CD4-positive, alpha-beta T cell treated with Interleukin-2 at 100 ng/mL for 4 hours (primary cell): ENCODE measurements at regions not wholly inside any gene's neighbourhood (a gene's known extent, or its start where the extent isn't known, plus 50 kb on each side); places are given as distances from the start of the nearest gene placed in this dataset.
A peak's percentile ranks its signal among the peaks of the same experiment; 100 is the strongest.

Experiments
- DNase-seq: peaks from one replicate; pipeline ENCODE4 v3.0.0-alpha.2; 2020; ENCODE audit warnings: low spot score

DNA sequence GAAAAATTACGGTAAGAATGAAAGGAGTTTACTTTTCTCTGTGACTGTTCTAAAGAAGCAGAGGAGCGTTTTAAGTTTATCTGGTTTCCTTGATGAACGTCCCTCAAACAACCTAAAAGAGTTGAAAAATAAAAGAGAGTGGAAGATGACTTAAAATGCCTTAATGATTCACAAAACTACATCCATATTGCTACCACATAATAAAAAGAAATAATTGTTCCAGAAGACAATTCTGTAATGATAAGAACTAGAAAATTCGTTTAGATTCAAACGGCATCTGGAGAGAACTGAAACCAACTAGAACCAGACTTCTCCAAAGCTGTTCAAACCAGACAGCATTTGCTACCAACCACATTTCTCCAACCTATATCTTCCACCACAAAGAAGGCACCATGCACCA lies 68.1 kb downstream of the TEKT4 start:
- DNase-seq = no peak

DNA sequence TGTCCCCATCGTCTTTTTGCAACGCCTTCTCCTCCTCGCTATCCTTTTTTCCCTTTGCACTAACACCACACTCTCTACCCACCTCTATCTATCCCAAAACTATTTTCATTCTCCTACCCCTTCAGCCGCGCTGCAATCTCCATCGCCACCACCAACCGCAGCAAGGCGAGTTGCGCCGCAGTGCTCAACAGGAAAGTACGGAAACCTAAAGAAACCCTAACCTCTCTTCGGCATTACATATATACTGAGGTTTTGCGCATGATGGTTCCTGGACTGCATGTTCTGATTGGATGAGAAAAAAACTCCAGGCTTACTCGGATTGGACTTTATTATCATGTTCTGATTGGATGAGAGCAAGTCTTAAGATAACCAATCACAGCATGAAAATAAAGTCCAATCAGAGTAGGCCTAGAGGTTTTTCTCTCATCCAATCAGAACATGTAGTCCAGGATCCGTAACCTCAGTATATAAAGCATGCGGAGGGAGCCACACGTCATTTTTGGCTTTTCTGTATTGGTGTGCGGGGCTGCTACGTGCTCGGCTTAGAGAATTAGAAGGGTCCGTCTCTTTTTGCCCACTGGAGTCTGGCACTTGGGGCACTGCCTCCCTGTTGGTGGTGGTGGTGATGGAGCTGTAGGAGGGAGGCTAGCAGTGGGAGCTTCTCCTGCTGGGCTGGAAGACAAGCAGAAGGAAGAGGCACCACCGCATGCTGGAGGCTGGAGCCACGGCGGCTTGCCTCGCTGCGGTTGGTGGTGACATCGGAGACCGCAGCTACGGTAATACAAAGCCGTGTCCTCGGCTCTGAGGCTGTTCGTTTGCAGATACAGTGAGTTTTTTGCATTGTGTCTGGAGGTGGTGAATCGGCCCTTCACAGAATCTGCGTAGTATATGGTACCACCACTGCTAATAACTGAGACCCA lies 76.1 kb downstream of the TEKT4 start:
- DNase-seq = no peak

DNA sequence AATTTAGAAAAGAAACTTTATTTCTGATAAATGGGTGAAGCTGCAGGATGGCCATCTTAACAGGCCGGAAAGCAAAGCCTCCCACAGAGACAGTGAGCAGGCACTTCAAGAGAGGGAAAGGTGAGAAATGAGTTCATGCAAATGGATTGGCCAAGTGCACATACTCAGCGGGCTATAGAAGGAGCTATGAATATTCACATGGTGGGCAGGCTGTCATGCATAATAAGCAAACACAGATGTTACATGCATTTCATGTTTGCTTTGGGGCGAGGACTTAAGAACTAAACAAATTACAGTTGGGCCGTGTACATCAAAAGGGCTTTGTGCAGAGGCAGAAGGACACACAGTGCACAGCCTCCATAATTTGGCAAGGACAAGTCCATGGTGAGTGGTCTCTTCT lies 69.8 kb upstream of the MAL start:
- DNase-seq = no peak

DNA sequence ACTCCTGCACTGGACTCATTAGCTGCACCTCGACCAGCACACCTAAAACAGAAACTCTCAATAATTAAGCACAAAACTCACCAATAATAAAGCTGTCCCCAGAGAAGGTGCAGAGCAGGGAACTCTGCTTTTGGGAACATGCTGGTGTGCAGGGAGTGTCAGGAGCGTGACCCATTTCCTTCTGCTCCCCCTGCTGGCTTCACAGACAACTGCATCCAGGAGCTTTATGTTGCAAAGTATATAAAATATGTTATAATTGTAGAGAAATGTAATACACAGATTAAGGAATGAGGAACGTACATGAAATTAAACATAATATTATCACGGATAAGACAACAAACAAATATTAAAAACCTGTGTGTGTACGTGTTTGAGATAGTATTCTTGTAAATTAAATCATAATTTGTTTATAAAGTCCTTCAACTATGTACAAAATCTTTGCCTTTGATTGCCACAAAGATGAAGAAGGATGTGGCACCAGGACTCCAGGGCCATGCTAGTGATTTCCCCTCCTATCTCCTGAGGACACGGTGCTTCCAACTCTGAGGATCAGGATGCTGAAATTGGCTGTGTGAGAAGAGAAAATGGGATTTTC lies 68.6 kb upstream of the MAL start:
- DNase-seq = peak; percentile 40

DNA sequence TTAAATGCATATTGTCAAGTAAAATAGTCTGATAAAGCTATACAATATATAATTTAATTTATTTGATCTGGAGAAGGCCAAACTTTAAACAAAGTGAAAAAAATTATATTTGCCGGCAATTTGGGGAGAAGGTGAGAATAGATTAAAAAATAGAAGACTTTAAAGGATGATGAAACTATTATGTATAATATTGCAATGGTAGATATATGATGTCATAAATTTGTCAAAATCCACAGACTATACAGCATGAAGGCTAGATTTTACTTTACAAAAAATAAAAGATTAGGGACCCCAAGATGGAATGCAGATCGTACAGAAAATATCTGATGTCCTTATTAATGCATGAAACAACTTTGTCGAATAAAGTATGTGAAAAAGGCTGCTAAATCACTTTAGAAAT lies 67.3 kb upstream of the MAL start:
- DNase-seq = no peak

DNA sequence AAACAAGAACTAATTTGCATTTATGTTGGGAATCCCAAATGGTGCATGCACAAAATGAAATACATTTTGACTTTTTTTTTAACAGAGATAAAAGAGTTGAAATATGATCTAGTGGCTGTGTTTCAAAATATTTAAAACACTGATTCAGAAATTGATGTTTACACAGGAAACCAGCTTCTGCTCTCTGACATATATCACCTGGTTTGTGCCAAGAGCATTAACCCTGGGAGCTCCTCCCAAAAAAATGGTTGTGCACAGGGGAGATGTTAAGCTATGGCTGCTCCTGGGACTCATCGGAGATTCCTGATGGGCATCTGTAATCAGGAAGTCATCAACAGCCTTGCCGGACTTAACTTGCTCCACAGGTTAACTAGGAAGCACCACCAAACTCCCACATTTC lies 65.2 kb upstream of the MAL start:
- no peak for DNase-seq

DNA sequence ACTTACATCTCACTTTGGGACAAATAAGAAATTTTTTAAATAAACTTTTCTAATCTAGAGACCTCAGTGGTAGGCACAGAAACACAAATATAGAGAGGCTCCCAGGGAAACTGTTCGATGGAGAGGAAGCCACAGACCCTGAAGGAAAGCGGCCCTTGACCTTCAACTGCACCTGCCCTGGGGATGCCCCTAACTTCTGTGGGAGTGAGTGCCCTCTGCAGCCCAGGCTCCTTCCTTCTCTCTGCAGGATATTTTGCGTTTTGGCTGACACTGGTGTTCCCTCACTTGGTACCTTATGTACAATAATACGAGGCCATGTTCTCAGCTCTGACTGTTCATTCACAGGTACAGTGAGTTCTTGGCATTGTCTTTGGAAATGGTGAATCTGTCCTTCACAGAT lies 64.8 kb upstream of the MAL start:
- no peak for DNase-seq

DNA sequence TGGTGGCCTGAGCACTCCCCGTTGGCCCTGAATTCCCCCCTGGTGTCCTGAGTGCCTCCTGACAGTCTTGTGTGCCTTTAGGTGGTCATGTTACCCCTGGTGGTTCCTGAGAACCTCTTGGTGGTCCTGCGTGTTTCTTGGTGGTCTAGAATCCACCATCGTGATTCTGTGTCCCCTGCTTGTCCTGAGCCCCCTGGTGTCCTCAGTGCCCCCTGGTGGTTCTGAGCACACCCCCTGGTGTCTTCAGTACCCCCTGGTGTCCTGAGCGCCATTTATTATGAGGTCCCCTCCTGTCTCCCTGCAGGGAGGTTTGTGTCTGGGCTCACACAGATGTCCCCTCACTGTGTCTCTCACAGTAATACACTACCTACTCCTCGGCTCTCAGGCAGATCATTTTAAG lies 61.3 kb upstream of the MAL start:
- DNase-seq = no peak

DNA sequence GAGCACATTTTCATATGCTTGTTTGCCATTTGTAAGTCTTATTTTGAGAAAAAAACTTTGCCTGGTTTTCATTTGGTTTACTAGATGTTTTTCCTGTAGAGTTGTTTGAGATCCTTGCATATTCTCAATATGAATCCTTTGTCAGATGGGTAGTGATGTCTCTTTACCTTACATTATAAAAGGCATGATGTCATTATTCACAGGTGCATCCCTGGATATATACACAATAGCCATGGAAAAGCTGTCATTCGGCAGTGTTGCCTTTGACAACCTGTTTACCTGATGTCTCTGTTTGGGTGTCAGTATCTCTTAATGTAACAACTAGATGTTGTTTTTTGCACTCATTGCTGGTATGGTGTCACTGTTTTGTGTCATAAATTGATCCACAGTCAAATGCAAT lies 58.8 kb upstream of the MAL start:
- DNase-seq = no peak

DNA sequence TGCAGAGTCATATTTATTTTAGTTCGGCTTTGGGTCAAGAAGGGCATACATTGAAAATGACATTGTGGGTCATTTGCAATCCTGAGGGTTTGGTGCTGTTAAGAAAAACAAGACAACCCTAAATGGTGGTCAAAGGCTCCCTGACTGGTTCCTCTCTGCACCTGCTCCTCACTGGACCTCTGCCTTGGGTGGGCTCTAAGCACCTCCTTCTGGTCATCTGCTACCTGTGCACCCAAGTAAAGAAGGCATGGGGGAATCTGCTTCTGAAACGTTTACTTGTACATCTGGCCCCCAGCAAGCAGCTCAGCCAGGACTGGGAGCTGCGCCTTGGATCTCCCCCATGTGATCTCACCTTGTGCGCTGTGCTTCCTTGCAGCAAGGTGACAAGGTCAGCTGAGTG lies 55.2 kb upstream of the MAL start:
- no peak for DNase-seq
